ENCODE measurements at regions not wholly inside any gene's neighbourhood (a gene's known extent, or its start where the extent isn't known, plus 50 kb on each side); places are given as distances from the start of the nearest gene placed in this dataset.

DNA sequence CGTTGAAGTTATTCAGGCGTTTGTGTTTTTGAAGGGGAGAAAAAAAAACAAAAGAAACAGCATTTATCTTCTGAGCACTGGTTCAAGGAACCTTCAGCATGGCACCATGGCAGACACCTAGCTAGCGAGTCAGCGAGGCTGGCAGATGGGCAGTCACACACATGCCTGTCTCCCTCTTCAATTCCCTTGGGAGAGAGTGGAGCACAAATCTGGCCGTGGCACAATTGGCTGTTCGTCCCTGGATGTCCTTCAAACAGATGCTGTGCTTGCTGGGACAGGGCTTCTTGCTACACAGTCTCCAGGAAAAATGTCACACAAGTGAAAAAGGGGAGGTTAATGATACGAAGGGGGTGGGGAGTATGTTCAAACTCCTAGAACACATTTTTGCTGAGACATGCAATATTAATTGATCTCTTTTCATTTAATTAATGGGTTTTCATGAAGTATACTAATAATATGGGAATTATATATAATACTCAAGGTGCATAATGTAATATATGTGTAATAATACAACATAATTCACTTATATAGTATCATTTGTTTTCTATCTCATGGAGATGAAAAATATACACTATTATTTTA is 1674.5 kb upstream of the SLC10A2 start:
- DNase-seq = no peak
- POLR2A ChIA-PET (ENCODE audit: unreplicated experiment) = no interaction called here

More for the DNA sequence above, 1674.5 kb upstream of the SLC10A2 start:
- Histone ChIP-seq H2AK9ac (replicated peaks; ENCODE audit: low read depth, low read length, poor library complexity) (no peak overlapping the region), H3K4me2 (ENCODE audit: low read depth, low read length) (no peak overlapping the region), H3K56ac (ENCODE audit: extremely low read depth, insufficient read depth, low read length) (no peak overlapping the region), H2BK5ac (ENCODE audit: low read depth, low read length, poor library complexity, severe bottlenecking) (no peak overlapping the region), H2AK5ac (ENCODE audit: low read depth, low read length) (no peak overlapping the region), H2BK120ac (ENCODE audit: low read depth, low read length) (no peak overlapping the region), H3K9me3 (ENCODE audit: control insufficient read depth, insufficient read depth, low read length) (peaks cover 2% of the 10 kb centered on the region; the same call in 1 of the 2 replicates), H2BK15ac (ENCODE audit: low read depth, low read length) (no peak overlapping the region), H3K4me3 (ENCODE audit: insufficient read depth, low read depth, low read length) (no peak overlapping the region), H3K27ac (ENCODE audit: insufficient read depth, low read length) (no peak overlapping the region), H4K8ac (ENCODE audit: low read depth in 2 of 2, low read length in 2 of 2) (no peak overlapping the region), H3K18ac (ENCODE audit: low read depth, low read length) (no peak overlapping the region), H4K91ac (ENCODE audit: insufficient read depth, low read depth, low read length) (no peak overlapping the region), H2AFZ (replicated peaks; ENCODE audit: low read length, poor library complexity) (no peak overlapping the region), H3K23ac (ENCODE audit: low read depth, low read length) (no peak overlapping the region), H4K20me1 (ENCODE audit: insufficient read depth, low read length) (no peaks in the 10 kb centered on the region), H3K9ac (ENCODE audit: low read depth, low read length) (no peak overlapping the region), H3K4ac (ENCODE audit: low read depth, low read length) (no peak overlapping the region), H3K9me1 (ENCODE audit: insufficient read depth, low read length) (no peaks in the 10 kb centered on the region), H3K14ac (replicated peaks; ENCODE audit: low read depth, low read length) (no peak overlapping the region), H3K4me1 (ENCODE audit: control insufficient read depth, insufficient read depth, low read length) (no peaks in the 10 kb centered on the region), H3K27me3 (ENCODE audit: control insufficient read depth, insufficient read depth, low read length) (no peaks in the 10 kb centered on the region), H3K79me1 (ENCODE audit: low read depth in 1 of 2, low read length in 2 of 2) (no peaks in the 10 kb centered on the region), H4K5ac (ENCODE audit: low read depth, low read length) (no peak overlapping the region), H3K36me3 (ENCODE audit: control insufficient read depth, insufficient read depth, low read length) (no peaks in the 10 kb centered on the region), H2BK20ac (ENCODE audit: low read depth, low read length) (no peak overlapping the region)
- TF ChIP-seq NFE2L2 (IDR thresholded peaks at IDR 0.05; ENCODE audit: low read depth, low read length) = no peak
- TF ChIP-seq MAFK (IDR thresholded peaks at IDR 0.05; ENCODE audit: low read depth, low read length) = peak; percentile 70
- WGBS, 2 experiments (ENCODE audit: extremely low coverage in 2 of 2, insufficient read length in 1 of 2) = 60% methylated on average over 3 of the region's 7 CpGs; no CpG with 5 or more reads in 1 of the 2 experiments
- no TSS peak for BruUV-seq (replicated peaks)
- no peak for ATAC-seq (ENCODE audit: low read depth)
- CTCF ChIA-PET = no interaction called here
- intact Hi-C loops (cut with micrococcal nuclease) = no loop called here
- in situ Hi-C loops (cut with MboI; ENCODE audit: low sequenced_read_pairs) = no loop called here
- dilution Hi-C loops (cut with HindIII; ENCODE audit: low sequenced_read_pairs, unreplicated experiment) = no loop called here

Measured in IMR-90 (cell line).